ENCODE measurements at regions not wholly inside any gene's neighbourhood (a gene's known extent, or its start where the extent isn't known, plus 50 kb on each side); places are given as distances from the start of the nearest gene placed in this dataset.

DNA sequence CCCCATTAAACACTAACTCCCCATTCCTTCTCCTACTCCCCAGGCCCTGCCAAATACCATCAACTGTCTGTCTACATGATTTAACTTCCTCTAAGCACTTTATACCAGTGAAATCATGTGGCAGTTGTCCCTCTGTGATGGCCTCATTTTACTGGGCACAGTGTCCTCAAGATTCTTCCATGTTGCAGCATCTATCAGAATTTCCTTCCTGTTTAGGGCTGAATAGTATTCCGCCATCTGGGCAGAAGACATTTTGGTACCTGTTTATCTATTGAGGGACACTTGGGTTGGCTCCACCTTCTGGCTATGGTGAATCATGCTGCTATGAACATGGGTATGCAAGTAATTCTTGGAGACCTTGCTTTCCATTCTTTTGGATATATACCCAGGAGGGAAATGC lies 59.4 kb upstream of the IRX4 start:
- no peak overlapping the region for H3K27ac Mint-ChIP-seq
- peaks cover 8% of the 10 kb centered on the region for H3K27me3 Mint-ChIP-seq (ENCODE audit: low read depth)

DNA sequence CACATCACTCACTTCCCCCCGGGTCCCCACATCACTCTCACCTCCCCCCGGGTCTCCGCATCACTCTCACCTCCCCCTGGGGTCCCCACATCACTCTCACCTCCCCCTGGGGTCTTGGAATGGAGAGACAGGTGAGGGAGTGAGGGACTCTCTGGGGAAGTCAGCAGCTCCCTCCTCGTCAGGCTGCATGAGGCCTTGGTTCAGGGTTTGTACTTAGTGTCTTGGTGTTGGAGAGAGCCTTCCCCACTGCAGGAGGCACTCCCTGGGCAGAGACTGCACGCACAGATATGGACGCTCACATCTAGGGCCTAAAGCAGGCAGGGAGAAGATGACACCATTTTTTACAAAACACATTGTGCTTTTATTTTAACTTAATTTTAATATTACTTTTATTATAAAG lies 56.5 kb upstream of the IRX4 start:
- no peak overlapping the region for H3K4me3 Mint-ChIP-seq
- no peak overlapping the region for H3K27ac Mint-ChIP-seq
- H3K4me1 Mint-ChIP-seq (ENCODE audit: low read depth) = no peaks in the 10 kb centered on the region
- H3K27me3 Mint-ChIP-seq (ENCODE audit: low read depth) = peaks cover 24% of the 10 kb centered on the region
- H3K9me3 Mint-ChIP-seq = no peaks in the 10 kb centered on the region
- H3K36me3 Mint-ChIP-seq (ENCODE audit: low read depth) = no peaks in the 10 kb centered on the region

More for the DNA sequence above, 59.4 kb upstream of the IRX4 start:
- Mint-ChIP-seq H3K36me3 (ENCODE audit: low read depth) (no peaks in the 10 kb centered on the region), H3K4me3 (no peak overlapping the region), H3K4me1 (ENCODE audit: low read depth) (no peaks in the 10 kb centered on the region), H3K9me3 (no peaks in the 10 kb centered on the region)

DNA sequence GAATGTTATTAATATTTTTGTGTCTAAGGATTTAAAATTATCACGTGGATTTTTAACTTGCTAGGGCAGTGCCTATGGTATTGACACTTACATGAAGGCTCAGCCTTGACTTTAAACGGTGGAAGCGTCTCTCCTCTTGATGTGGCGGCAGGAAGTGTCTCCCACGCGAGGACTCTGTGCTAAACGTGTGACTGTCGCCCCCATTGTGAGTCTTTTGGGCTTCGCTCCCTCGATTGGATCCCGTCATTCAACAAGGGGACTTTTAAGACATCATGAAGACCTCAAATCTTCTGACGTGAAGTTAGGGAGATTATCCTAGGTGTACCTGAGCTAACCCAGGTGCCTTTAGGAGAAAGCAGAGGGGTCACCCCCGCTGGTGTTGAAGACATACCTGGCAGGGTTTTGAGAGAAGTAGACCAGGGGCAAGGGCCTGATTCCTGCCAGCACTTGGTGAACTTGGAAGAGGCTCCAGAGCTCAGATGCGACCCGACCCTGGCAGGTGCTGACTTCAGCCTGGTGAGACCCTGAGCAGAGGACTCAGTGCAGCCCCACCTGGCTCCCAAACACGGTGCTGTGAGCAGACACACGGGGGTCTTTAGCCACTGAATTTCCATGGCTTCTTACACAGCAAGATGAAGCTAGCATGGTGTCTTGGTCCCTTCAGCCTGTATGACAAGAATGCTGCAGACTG lies 55.7 kb upstream of the IRX4 start:
- H3K36me3 Mint-ChIP-seq (ENCODE audit: low read depth) = no peaks in the 10 kb centered on the region
- H3K4me3 Mint-ChIP-seq = no peak overlapping the region
- H3K9me3 Mint-ChIP-seq = no peaks in the 10 kb centered on the region
- peaks cover 20% of the 10 kb centered on the region for H3K27me3 Mint-ChIP-seq (ENCODE audit: low read depth)
- H3K4me1 Mint-ChIP-seq (ENCODE audit: low read depth) = no peaks in the 10 kb centered on the region
- no peak overlapping the region for H3K27ac Mint-ChIP-seq

DNA sequence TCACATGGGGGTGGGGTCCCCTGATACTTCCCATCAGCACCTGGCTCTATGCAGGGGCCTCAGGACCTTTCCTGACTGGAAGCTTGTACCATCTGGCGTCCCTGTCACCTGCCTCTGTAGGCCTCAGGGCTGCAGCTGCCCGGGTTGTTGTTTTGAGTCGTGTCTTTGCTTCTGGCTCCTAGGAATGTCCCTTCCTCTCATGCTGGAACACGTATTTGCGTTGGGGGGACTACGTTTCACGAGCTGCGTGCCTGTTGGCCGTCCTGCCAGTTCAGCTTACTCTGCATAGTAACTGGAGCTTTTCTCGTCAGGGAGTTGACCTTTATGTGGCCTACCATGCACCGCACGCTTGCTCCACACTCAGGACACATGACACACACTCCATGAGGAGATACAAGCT lies 54.9 kb upstream of the IRX4 start:
- Mint-ChIP-seq H3K27me3 (ENCODE audit: low read depth) (peaks cover 25% of the 10 kb centered on the region), H3K27ac (no peak overlapping the region), H3K4me1 (ENCODE audit: low read depth) (no peaks in the 10 kb centered on the region), H3K36me3 (ENCODE audit: low read depth) (no peaks in the 10 kb centered on the region), H3K4me3 (no peak overlapping the region), H3K9me3 (no peaks in the 10 kb centered on the region)

DNA sequence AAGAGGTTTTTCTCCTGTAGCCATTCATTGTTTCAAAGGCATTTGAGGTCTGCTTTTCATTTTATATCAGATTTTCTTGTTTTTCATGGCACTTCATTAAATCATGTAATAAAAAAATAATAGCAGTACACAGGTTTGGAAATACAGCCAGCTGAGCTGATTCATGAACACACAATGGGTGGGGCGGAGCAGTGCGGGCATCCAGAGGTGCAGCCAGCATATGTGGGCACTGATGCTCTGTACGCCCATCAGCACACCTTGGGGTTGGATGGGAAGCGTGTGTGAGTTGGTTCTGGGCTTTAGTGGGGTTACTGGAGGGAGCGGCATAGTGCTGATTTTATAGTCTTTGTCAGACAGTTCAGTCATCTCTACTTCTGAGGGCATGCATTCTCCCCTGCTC lies 54.2 kb upstream of the IRX4 start:
- Mint-ChIP-seq H3K27ac (no peak overlapping the region), H3K4me1 (ENCODE audit: low read depth) (no peaks in the 10 kb centered on the region), H3K4me3 (no peak overlapping the region), H3K27me3 (ENCODE audit: low read depth) (peaks cover 32% of the 10 kb centered on the region), H3K36me3 (ENCODE audit: low read depth) (no peaks in the 10 kb centered on the region), H3K9me3 (no peaks in the 10 kb centered on the region)

DNA sequence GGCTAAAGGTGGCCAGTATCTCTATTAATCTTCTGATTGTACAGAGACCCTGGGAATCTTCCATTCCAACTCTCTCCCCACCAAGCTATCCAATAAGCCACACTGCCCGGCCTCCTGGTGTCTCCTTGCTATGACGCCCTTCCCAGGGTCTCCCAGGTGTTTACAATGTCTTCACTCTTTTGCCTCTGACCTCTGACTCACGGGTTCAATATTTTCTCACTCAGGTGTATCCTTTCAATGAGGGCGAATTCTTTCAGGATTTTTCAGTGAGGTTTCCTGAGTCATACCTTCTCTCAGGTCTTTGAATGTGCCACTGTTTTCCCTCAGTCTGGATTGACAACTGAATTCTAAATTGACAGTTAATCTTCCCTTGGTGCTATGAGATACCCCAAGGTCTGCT lies 53.7 kb upstream of the IRX4 start:
- H3K9me3 Mint-ChIP-seq = no peaks in the 10 kb centered on the region
- H3K27me3 Mint-ChIP-seq (ENCODE audit: low read depth) = peaks cover 34% of the 10 kb centered on the region
- H3K4me3 Mint-ChIP-seq = no peak overlapping the region
- no peaks in the 10 kb centered on the region for H3K4me1 Mint-ChIP-seq (ENCODE audit: low read depth)
- no peaks in the 10 kb centered on the region for H3K36me3 Mint-ChIP-seq (ENCODE audit: low read depth)
- no peak overlapping the region for H3K27ac Mint-ChIP-seq

DNA sequence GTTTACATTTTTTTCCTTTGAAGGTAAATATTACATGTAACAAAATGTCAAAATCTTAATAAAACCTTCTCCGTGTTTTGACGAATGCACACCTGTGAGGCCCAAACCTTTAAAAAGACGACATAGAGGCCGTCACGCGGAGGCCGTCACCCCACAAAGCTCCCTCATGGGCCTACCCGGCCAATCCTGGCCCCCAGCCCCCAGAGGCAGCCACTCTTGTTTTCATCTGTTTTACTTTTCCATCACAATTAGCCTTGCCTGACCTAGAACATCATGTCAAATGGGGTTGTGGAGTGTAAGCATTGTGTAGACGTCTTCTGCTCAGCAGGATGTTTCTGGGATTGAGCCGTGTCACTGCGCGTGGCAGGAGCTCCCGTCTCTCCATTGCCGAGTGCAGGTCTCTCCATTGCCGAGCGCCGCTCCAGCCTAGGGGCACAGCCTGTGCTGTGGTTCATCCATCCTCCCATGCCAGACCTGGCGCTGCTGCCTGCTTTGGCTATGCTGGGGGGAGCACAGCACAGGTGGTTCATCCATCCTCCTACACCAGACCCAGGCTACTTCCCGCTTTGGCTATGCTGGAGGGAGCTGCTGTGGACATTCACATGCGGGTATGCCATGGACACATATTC lies 52.2 kb upstream of the IRX4 start:
- Mint-ChIP-seq H3K9me3 (no peaks in the 10 kb centered on the region), H3K36me3 (ENCODE audit: low read depth) (no peaks in the 10 kb centered on the region), H3K27me3 (ENCODE audit: low read depth) (peaks cover 34% of the 10 kb centered on the region), H3K27ac (no peak overlapping the region), H3K4me1 (ENCODE audit: low read depth) (no peaks in the 10 kb centered on the region), H3K4me3 (no peak overlapping the region)

DNA sequence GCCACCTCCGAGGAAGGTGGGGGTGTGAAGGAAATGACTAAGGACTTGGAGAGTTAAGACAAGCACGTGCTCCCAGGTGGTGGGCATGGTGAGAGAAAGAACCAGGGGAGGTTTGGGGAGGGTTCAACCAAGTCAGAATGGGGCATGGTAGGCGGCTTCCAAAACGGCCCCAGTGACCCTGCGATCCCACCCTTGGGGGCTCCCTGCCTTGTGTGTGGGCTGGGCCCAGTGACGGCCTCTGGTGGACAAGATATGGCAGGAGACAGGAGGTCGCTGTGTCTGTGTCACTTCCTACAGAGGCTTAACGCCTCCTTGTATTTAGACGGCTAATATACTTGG lies 51.3 kb upstream of the IRX4 start:
- no peak overlapping the region for H3K27ac Mint-ChIP-seq

DNA sequence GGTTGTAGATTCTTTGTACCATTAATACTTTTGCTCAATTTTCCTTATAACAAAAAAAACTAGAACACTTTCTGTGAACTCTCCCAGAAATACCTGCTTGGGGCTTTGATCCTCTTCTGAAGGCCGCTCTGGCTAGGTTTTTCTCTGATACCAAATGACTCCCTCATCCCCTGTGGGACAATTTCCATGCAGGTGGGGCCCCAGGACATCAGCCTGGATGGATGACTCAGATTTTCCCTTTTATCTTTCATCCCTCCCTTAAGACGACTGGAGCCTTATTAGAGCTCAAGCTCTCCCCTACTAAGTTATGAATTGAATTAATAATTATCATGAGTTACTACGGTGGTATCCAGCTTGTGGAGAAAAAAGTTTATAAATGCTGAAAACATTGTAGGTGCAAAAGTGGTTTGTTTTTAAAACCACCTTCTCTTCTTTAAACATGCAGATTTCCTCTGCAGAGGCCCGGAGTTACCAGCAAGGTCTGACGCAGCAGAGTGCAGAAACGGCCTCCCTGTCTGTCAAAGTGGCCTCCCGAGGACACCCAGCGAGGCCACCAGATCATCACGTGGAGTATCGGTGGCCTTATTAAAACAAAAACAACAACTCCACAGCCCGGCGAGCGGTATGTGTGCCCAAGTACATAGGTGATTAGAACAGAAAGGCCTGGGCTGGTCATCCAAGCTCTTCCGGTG lies 50.8 kb upstream of the IRX4 start:
- Mint-ChIP-seq H3K4me1 (ENCODE audit: low read depth) (no peaks in the 10 kb centered on the region), H3K4me3 (no peak overlapping the region), H3K27me3 (ENCODE audit: low read depth) (peaks cover 34% of the 10 kb centered on the region), H3K27ac (no peak overlapping the region), H3K9me3 (no peaks in the 10 kb centered on the region), H3K36me3 (ENCODE audit: low read depth) (no peaks in the 10 kb centered on the region)

More for the DNA sequence above, 51.3 kb upstream of the IRX4 start:
- Mint-ChIP-seq H3K27me3 (ENCODE audit: low read depth) (peaks cover 34% of the 10 kb centered on the region), H3K36me3 (ENCODE audit: low read depth) (no peaks in the 10 kb centered on the region), H3K9me3 (no peaks in the 10 kb centered on the region), H3K4me3 (no peak overlapping the region), H3K4me1 (ENCODE audit: low read depth) (no peaks in the 10 kb centered on the region)

All from T-helper 1 cell treated with Interleukin-12 subunit alpha and Interleukin-12 subunit beta and Interleukin-4 antibody, amounts not matched to agents 30 μg/mL and 1 μg/mL, for 36 hours (primary cell).